CD14-positive monocyte (primary cell): ENCODE measurements at regions not wholly inside any gene's neighbourhood (a gene's known extent, or its start where the extent isn't known, plus 50 kb on each side); places are given as distances from the start of the nearest gene placed in this dataset.

Experiments
- DNase-seq, 3 donors: peaks; one replicate each; pipeline ENCODE4 v3.0.0-alpha.2; 2011 to 2022
- H2AFZ ChIP-seq: 2 replicates; pipeline ENCODE4 v1.6.0; 2012; ENCODE audit warnings: mild to moderate bottlenecking, low read depth, low read length, inconsistent platforms; ENCODE audit not compliant: insufficient read depth, poor library complexity, severe bottlenecking
- H3K27ac ChIP-seq, 2 donors: 1 replicate in 1 of 2; 2 replicates in 1 of 2; pipeline ENCODE4 v1.5.1; 2012 to 2013; ENCODE audit warnings: low read length in 2 of 2, control low read depth in 1 of 2, inconsistent platforms in 1 of 2, low read depth in 1 of 2, mild to moderate bottlenecking in 1 of 2
- H3K27me3 ChIP-seq, 2 donors: one replicate each; pipeline versions ENCODE4 v1.6.0 to v1.6.1; 2011 to 2013; ENCODE audit warnings: low read length in 2 of 2; ENCODE audit not compliant: control insufficient read depth in 2 of 2, insufficient read depth in 2 of 2
- H3K36me3 ChIP-seq, 2 donors: replicated peaks in 1 of 2; 1 replicate in 1 of 2; 2 replicates in 1 of 2; pipeline versions ENCODE4 v1.5.1 to v1.6.1; 2012 to 2013; ENCODE audit warnings: low read length in 2 of 2, control low read depth in 1 of 2, inconsistent platforms in 1 of 2, mild to moderate bottlenecking in 1 of 2; ENCODE audit not compliant: insufficient read depth in 2 of 2, control insufficient read depth in 1 of 2
- H3K4me1 ChIP-seq, 2 donors: 1 replicate in 1 of 2; 2 replicates in 1 of 2; pipeline versions ENCODE4 v1.5.1 to v1.6.1; 2012 to 2013; ENCODE audit warnings: low read length in 2 of 2, control low read depth in 1 of 2, inconsistent platforms in 1 of 2, mild to moderate bottlenecking in 1 of 2, moderate library complexity in 1 of 2; ENCODE audit not compliant: insufficient read depth in 2 of 2, control insufficient read depth in 1 of 2
- H3K4me2 ChIP-seq: replicated peaks from 2 replicates; pipeline ENCODE3; 2012; ENCODE audit warnings: low read length, moderate library complexity, mild to moderate bottlenecking; ENCODE audit not compliant: poor library complexity, severe bottlenecking; ENCODE audit errors: extremely low read depth
- H3K4me3 ChIP-seq, 3 experiments: fragments of 200-600 bp in 1 of 3; sonication (generic) in 1 of 3; replicated peaks in 1 of 3; 1 replicate in 2 of 3; 2 replicates in 1 of 3; pipeline ENCODE4 v1.5.1; 2011 to 2013; ENCODE audit warnings: low read length in 3 of 3, mild to moderate bottlenecking in 3 of 3, control low read depth in 2 of 3, low read depth in 2 of 3, inconsistent platforms in 1 of 3, moderate library complexity in 1 of 3
- H3K79me2 ChIP-seq: 2 replicates; pipeline ENCODE4 v1.6.0; 2012; ENCODE audit warnings: mild to moderate bottlenecking, control low read depth, inconsistent platforms, low read length, moderate library complexity; ENCODE audit not compliant: insufficient read depth
- H3K9ac ChIP-seq: 2 replicates; pipeline ENCODE4 v1.6.0; 2017; ENCODE audit warnings: low read length, mild to moderate bottlenecking; ENCODE audit not compliant: insufficient read depth, poor library complexity, severe bottlenecking
- H3K9me3 ChIP-seq, 2 donors: replicated peaks in 1 of 2; 1 replicate in 1 of 2; 2 replicates in 1 of 2; pipeline versions ENCODE4 v1.5.1 to v1.6.1; 2012 to 2013; ENCODE audit warnings: low read length in 2 of 2, control low read depth in 1 of 2; ENCODE audit not compliant: control insufficient read depth in 1 of 2, insufficient read depth in 1 of 2
- H4K20me1 ChIP-seq: 2 replicates; pipeline ENCODE4 v1.6.0; 2012; ENCODE audit warnings: mild to moderate bottlenecking, low read length, control low read depth, moderate library complexity; ENCODE audit not compliant: insufficient read depth
- H3K27ac Mint-ChIP-seq, 7 donors: one replicate each; pipeline ENCODE4 v1.8.0; 2020; ENCODE audit warnings: mild to moderate bottlenecking in 7 of 7, mixed read lengths in 7 of 7, moderate library complexity in 6 of 7, inconsistent platforms in 2 of 7
- H3K27me3 Mint-ChIP-seq, 3 donors: one replicate each; pipeline ENCODE4 v1.8.0; 2021 to 2022; ENCODE audit warnings: low read depth in 3 of 3, mild to moderate bottlenecking in 3 of 3, mixed read lengths in 3 of 3, moderate library complexity in 3 of 3, inconsistent platforms in 1 of 3
- H3K36me3 Mint-ChIP-seq, 2 donors: one replicate each; pipeline ENCODE4 v1.8.0; 2020; ENCODE audit warnings: mixed read lengths in 2 of 2, inconsistent platforms in 1 of 2, mild to moderate bottlenecking in 1 of 2
- H3K4me1 Mint-ChIP-seq: one replicate; pipeline ENCODE4 v1.8.0; 2020; ENCODE audit warnings: mild to moderate bottlenecking, mixed read lengths
- H3K4me3 Mint-ChIP-seq, 2 donors: one replicate each; pipeline ENCODE4 v1.8.0; 2020; ENCODE audit warnings: mild to moderate bottlenecking in 2 of 2, mixed read lengths in 2 of 2, moderate library complexity in 1 of 2
- H3K9me3 Mint-ChIP-seq, 7 donors: one replicate each; pipeline ENCODE4 v1.8.0; 2020 to 2022; ENCODE audit warnings: mixed read lengths in 7 of 7, mild to moderate bottlenecking in 6 of 7, moderate library complexity in 6 of 7, inconsistent platforms in 2 of 7
- WGBS: methylation state at CpG from one replicate; pipeline ENCODE4 v1.1.5; 2013; ENCODE audit warnings: missing lambda C conversion rate; ENCODE audit not compliant: insufficient coverage; 5-methylcytosine and 5-hydroxymethylcytosine counted together
- intact Hi-C, 2 donors: fragments of 100-400 bp; cut with micrococcal nuclease; formaldehyde crosslinking; loops; one replicate each; pipeline versions ENCODE4 v1.15.0 to v1.15.1; 2023
- TF ChIP-seq, protein P1 (sequence below): fragments of 200-600 bp; IDR thresholded peaks from one replicate; pipeline ENCODE4 v1.8.0; 2022; ENCODE audit warnings: antibody characterized with exemption, mild to moderate bottlenecking

GRCh38 chr12:131530422-131530821 is 180.5 kb upstream of the SFSWAP start:
- Histone ChIP-seq H3K9me3 (no peaks in the 10 kb centered on the region), H3K4me2 (no peak overlapping the region), H3K27me3 (no peaks in the 10 kb centered on the region), H3K36me3 (no peaks in the 10 kb centered on the region), H2AFZ (no peak overlapping the region), H3K79me2 (no peaks in the 10 kb centered on the region), H3K4me1 (no peaks in the 10 kb centered on the region), H3K9ac (no peak overlapping the region), H3K4me3 (no peak overlapping the region), H3K27ac (no peak overlapping the region), H4K20me1 (no peaks in the 10 kb centered on the region)
- DNase-seq: no peak
- intact Hi-C loops: no loop called here
- Mint-ChIP-seq H3K27ac (no peak overlapping the region), H3K4me3 (no peak overlapping the region), H3K4me1 (peaks cover 9% of the 10 kb centered on the region), H3K27me3 (peaks cover 1 to 10% (median 9%) of the 10 kb centered on the region in 3 donors), H3K9me3 (peaks cover 0 to 5% (median 0%) of the 10 kb centered on the region in 7 donors), H3K36me3 (no peaks in the 10 kb centered on the region)
- 0% methylated on average over 5 of the region's 5 CpGs for WGBS
- TF ChIP-seq, protein P1, sequence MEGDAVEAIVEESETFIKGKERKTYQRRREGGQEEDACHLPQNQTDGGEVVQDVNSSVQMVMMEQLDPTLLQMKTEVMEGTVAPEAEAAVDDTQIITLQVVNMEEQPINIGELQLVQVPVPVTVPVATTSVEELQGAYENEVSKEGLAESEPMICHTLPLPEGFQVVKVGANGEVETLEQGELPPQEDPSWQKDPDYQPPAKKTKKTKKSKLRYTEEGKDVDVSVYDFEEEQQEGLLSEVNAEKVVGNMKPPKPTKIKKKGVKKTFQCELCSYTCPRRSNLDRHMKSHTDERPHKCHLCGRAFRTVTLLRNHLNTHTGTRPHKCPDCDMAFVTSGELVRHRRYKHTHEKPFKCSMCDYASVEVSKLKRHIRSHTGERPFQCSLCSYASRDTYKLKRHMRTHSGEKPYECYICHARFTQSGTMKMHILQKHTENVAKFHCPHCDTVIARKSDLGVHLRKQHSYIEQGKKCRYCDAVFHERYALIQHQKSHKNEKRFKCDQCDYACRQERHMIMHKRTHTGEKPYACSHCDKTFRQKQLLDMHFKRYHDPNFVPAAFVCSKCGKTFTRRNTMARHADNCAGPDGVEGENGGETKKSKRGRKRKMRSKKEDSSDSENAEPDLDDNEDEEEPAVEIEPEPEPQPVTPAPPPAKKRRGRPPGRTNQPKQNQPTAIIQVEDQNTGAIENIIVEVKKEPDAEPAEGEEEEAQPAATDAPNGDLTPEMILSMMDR: no peak

DNA sequence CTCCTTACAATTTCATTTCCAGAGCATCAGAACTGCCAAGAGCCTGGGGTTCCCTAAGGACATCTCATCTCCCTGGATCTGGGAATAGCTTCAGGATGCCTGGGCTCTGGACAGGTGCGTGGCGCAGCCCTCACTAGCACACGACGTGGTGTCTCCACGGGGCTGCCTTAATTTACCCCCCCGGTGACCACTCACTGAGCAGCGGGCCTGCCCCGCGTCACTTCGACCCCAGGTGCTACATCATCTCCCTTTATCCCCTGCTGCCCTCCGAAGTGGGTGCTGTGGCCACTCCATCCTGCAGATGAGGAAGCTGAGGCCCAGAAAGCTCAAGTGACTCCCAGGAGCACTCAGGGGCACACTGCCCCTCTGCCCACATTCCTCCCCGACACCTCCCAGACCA is 177.8 kb upstream of the SFSWAP start:
- no peaks in the 10 kb centered on the region for H4K20me1 ChIP-seq
- H3K4me1 ChIP-seq: no peaks in the 10 kb centered on the region
- no peak overlapping the region for H3K4me3 ChIP-seq
- H3K4me2 ChIP-seq: no peak overlapping the region
- intact Hi-C loops: no loop called here
- Mint-ChIP-seq H3K9me3 (peaks cover 0 to 5% (median 0%) of the 10 kb centered on the region in 7 donors), H3K27me3 (peaks cover 0 to 12% (median 7%) of the 10 kb centered on the region in 3 donors), H3K4me1 (peaks cover 9% of the 10 kb centered on the region), H3K4me3 (no peak overlapping the region), H3K36me3 (no peaks in the 10 kb centered on the region), H3K27ac (no peak overlapping the region)
- H3K36me3 ChIP-seq: no peaks in the 10 kb centered on the region
- no peak overlapping the region for H3K9ac ChIP-seq
- H3K27me3 ChIP-seq: no peaks in the 10 kb centered on the region
- no peak overlapping the region for H3K27ac ChIP-seq
- no peaks in the 10 kb centered on the region for H3K79me2 ChIP-seq
- DNase-seq: no peak
- 93% methylated on average over 11 of the region's 12 CpGs for WGBS
- no peaks in the 10 kb centered on the region for H3K9me3 ChIP-seq
- H2AFZ ChIP-seq: no peak overlapping the region
- TF ChIP-seq, protein P1: no peak
